ENCODE measurements at regions not wholly inside any gene's neighbourhood (a gene's known extent, or its start where the extent isn't known, plus 50 kb on each side); places are given as distances from the start of the nearest gene placed in this dataset. TPM values are rescaled to one million over a fixed set of nuclear protein-coding genes. Genes with fewer than 3 reads are reported as not detected.

Small RNA genes in the stretch of these regions (microRNA-seq; reads per million reads assigned to microRNA genes)
- not detected for gene MIR8081 (ENCODE audit: borderline replicate concordance)
